ENCODE measurements at regions not wholly inside any gene's neighbourhood (a gene's known extent, or its start where the extent isn't known, plus 50 kb on each side); places are given as distances from the start of the nearest gene placed in this dataset.

DNA sequence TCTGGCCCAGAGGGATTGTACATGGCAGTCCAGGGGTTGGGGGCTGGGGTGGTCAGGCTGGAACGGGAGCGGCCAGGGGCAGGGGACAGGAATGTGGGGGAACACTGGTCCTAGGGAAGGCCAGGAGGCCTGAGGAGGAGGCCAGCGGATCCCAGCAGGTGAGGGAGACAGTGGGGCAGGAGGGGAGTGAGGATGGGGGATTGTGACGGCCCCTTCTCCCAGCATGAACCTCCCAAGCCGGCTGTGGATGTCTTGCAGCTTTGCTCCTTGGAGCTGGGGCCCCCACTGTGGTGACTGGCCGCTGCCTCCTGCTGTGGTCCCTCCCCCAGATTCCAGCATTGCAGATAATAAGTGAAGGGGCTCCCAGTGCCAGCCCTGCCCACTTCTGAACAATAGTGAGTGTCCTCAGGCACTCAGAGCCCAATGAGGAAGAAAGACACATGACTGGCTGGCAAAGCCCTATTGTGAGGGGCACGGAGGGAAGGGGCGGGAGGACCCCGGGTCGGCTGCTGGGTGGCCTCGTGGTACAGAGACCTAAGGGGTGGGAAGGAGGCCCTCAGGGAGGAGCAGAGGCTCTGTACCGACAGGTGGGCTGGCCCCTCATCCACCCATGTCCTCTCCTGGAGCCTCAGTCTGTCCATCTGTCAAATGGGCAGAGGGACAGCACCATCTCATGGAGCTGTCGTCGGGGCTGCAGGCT, 215.0 kb downstream of the KIF26A start:
- H3K27me3 Mint-ChIP-seq = no peaks in the 10 kb centered on the region
- POLR2A ChIA-PET = no interaction called here
- no peaks in the 10 kb centered on the region for H3K36me3 Mint-ChIP-seq (ENCODE audit: low read depth)
- CTCF ChIA-PET = no interaction called here
- H3K9me3 Mint-ChIP-seq = no peaks in the 10 kb centered on the region
- no peak overlapping the region for H3K27ac Mint-ChIP-seq
- DNase-seq = no peak
- H3K4me1 Mint-ChIP-seq = no peaks in the 10 kb centered on the region
- no peak overlapping the region for H3K4me3 Mint-ChIP-seq

- no peak for DNase-seq
- H3K9me3 Mint-ChIP-seq = no peaks in the 10 kb centered on the region
- no peak overlapping the region for H3K4me3 Mint-ChIP-seq
- H3K4me1 Mint-ChIP-seq = no peaks in the 10 kb centered on the region
- H3K27me3 Mint-ChIP-seq = no peaks in the 10 kb centered on the region
- CTCF ChIA-PET = no interaction called here
- POLR2A ChIA-PET = no interaction called here
- H3K36me3 Mint-ChIP-seq (ENCODE audit: low read depth) = no peaks in the 10 kb centered on the region
- H3K27ac Mint-ChIP-seq = no peak overlapping the region
These were observed 215.7 kb downstream of the KIF26A start for GRCh38 chr14:104353921-104354701.

DNA sequence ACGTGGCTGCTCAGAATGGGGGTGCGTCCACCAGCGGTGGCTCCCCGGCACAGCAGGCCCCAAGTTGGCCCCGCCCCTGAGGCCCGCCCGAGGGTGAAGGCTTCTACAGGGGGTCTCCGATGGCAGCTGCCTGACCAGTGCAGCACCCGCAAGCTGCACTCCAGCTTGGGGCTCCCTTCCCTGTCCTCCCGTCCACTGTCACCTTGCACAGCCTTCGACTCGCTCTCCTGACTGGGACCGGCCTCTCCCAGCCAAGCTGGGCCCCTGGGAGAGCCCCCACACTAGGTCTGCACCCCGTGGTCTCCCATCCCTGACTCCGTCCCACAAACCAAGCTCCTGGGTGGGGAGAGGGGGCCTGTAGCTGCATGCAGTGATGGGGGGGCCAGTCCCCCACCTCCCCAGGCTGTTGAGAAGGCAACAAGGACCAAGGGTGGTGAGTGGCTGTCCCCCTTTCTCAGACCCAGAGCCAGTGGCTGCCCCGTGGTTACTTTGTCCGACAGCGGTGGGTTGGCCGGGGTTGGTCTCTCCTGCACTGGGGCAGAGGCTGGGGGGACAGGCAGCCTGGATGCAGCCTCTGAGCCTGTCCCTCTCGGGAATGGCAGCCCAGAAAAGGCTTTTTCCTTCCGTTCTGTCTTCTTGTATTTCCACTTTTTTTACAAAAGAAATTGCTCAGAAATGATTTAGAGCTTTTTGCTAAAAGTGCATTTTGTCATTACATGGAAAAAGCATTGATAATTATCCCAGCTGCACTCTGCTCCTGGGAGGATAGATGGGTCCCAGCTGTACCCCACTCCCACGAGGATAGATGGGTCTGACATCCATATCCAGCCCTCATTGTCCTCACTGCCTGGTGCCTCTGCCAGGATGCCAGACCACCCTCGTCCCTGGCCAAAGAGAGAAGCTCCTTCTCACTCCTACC, 217.0 kb downstream of the KIF26A start:
- Mint-ChIP-seq H3K27me3 (no peaks in the 10 kb centered on the region), H3K27ac (no peak overlapping the region), H3K9me3 (no peaks in the 10 kb centered on the region), H3K4me1 (no peaks in the 10 kb centered on the region), H3K4me3 (no peak overlapping the region), H3K36me3 (ENCODE audit: low read depth) (no peaks in the 10 kb centered on the region)
- ChIA-PET POLR2A (no interaction called here), CTCF (no interaction called here)
- no peak for DNase-seq

DNA sequence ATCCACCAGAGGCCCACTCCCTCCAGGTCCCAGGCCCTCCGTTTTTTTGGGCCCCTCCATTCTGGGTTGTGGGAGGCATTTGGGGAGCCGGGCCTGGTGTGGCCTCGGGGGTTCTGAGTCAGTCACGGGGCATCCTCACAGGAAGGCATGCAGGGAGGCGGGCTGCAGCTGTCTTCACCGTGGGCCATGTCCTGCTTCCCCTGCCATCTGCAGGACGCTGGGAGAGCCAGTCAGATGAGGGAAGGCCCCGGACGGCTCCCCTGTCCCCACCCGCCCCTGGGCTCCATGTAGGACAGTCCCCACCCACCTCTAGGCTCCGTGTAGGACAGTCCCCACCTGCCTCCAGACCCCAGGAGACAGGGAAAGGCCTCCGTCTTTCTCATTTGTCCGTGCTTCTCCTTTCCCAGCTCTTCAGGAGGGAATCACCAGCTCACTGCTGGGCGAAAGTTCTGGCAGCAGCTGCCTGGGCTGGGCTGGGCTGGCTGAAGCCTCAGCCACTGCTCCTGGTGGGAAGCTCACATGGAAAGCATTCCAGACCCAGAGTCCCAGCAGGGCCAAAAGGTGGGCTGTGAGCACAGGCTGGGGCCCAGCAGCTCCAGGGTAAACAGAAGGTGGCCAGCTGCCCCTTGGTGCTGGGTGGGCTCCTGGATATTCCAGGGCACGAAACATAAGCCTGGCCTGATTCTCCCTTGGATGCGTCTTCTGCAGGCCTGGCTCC, 217.8 kb downstream of the KIF26A start:
- Mint-ChIP-seq H3K4me1 (no peaks in the 10 kb centered on the region), H3K27me3 (no peaks in the 10 kb centered on the region), H3K4me3 (no peak overlapping the region), H3K9me3 (no peaks in the 10 kb centered on the region), H3K36me3 (ENCODE audit: low read depth) (no peaks in the 10 kb centered on the region), H3K27ac (no peak overlapping the region)
- ChIA-PET CTCF (no interaction called here), POLR2A (no interaction called here)
- no peak for DNase-seq

GRCh38 chr14:104356738-104357688, 218.6 kb downstream of the KIF26A start:
- no peak overlapping the region for H3K27ac Mint-ChIP-seq
- no peaks in the 10 kb centered on the region for H3K9me3 Mint-ChIP-seq
- no peaks in the 10 kb centered on the region for H3K4me1 Mint-ChIP-seq
- POLR2A ChIA-PET = interaction anchor here (1.4 kb wide), 1 partner anchor 18 kb away, joined by 3 read pairs; no protein-coding TSS in a partner anchor
- H3K27me3 Mint-ChIP-seq = no peaks in the 10 kb centered on the region
- H3K36me3 Mint-ChIP-seq (ENCODE audit: low read depth) = no peaks in the 10 kb centered on the region
- H3K4me3 Mint-ChIP-seq = no peak overlapping the region
- CTCF ChIA-PET = no interaction called here
- DNase-seq = no peak

DNA sequence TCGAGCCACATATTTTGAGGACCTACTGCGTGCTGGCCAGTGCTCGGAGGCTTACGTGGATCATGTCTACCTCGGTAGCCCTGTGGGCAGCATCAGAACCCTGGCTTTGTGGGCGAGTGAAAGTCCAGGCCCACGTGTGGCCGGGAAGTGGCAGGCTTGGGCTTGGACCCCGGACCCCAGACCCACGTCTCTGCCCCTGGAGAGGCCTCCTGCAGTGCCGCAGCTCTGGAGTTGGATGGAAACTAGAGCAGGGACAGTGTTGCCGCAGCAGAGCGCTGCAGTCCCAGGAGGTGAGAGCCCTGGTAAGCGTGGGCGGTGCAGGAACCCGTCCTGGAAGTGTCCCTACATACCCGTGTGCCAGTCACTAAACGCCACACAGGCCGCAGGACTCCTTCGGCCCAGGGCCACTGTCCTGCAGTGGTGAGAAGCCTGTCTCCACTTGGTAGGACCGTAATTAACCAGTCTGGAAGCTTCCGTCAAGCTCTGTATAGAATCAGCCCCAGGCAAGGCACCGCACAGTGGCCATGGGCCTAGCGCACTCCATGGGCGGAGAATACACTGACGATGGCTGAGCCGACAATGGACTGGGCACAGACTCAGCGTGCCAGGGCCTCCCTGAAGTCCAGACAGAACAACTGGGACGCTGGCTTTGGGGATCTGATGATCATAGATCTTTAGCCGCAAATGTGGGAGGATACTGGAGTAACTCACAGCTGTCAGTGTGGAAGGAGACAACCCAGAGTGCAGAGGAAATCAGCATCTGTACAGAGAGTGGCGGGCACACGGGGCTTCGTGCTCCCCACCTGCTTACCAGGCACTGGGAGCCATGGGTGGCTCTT, 219.5 kb downstream of the KIF26A start:
- DNase-seq = no peak
- Mint-ChIP-seq H3K4me1 (no peaks in the 10 kb centered on the region), H3K4me3 (no peak overlapping the region), H3K27ac (no peak overlapping the region), H3K9me3 (no peaks in the 10 kb centered on the region), H3K36me3 (ENCODE audit: low read depth) (no peaks in the 10 kb centered on the region), H3K27me3 (no peaks in the 10 kb centered on the region)
- CTCF ChIA-PET = no interaction called here
- POLR2A ChIA-PET = interaction anchor here (1.4 kb wide), 1 partner anchor 17 kb away, joined by 3 read pairs; no protein-coding TSS in a partner anchor

DNA sequence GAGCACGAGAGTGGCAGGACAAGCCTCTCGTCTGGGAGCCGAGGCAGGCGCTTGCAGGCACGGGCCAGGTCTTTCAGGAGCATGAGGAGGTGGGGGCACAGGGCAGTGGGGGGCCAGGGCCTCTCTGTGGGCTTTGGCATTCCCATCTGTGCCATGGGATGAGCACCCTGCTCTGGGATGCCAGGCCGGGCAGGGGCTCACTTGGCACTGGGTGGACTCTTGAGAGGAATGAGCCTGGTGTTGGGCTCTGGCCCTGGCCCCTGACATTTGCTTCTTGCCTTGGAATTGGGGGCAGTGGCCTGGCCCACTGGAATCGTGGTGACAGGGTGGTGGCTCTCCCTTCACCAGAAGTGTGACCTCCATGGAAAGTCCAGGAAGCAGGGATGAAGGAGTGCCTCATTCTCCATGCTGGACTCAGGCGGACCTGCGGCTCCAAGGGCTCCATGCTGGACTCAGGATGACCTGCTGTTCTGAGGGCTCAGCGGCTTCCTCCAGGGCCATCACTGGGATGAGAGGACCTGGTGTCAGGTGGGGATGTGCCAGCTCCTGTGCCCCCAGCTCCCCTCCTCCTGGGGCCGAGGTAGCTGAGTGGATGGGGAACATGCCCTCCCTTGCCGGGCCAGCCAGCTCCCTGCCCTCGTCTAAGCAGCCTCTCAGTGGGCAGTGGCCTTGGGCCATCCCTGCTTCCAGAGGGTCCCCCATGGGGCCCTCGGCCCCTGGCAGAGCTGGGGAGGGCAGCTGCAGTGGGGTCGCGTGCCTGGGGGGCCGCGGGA, 220.3 kb downstream of the KIF26A start:
- ChIA-PET CTCF (no interaction called here), POLR2A (no interaction called here)
- no peaks in the 10 kb centered on the region for H3K36me3 Mint-ChIP-seq (ENCODE audit: low read depth)
- no peaks in the 10 kb centered on the region for H3K4me1 Mint-ChIP-seq
- no peaks in the 10 kb centered on the region for H3K9me3 Mint-ChIP-seq
- no peak overlapping the region for H3K27ac Mint-ChIP-seq
- H3K4me3 Mint-ChIP-seq = no peak overlapping the region
- H3K27me3 Mint-ChIP-seq = no peaks in the 10 kb centered on the region
- no peak for DNase-seq

DNA sequence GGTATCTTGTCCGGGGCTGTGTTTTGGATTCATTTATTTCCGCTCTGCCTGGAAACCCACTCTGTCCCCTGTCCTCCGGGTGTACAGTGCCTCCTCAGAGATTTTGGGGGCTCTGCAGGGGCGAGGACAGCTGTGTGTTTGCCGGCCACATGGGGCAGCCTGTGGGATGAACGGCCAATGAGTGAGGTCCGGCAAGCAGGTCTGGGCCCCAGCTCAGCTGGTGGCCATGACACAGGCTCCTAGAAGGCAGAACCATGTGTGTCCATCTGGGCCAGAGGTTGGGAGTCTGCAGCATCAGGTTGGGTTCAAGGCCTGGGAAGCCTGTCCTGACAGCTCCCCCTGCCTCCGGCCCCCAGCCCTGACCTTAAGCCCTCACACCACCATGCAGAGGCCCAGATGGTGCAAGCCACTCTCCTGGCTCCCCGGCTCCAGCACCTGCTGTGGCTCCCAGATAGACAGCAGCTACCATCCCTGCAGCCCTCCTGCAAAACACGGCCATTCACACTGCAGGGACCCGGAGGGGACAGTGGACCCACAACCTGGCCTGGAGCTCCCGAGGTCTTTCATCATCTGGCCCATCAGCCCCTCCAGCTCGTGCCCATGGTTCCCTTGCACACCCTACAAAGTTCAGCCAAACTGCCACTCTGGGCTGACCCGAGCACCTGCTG, 220.1 kb upstream of the C14orf180 start:
- Mint-ChIP-seq H3K36me3 (ENCODE audit: low read depth) (no peaks in the 10 kb centered on the region), H3K4me1 (no peaks in the 10 kb centered on the region), H3K27me3 (no peaks in the 10 kb centered on the region), H3K27ac (no peak overlapping the region), H3K9me3 (no peaks in the 10 kb centered on the region), H3K4me3 (no peak overlapping the region)
- DNase-seq = no peak
- CTCF ChIA-PET = no interaction called here
- POLR2A ChIA-PET = no interaction called here

DNA sequence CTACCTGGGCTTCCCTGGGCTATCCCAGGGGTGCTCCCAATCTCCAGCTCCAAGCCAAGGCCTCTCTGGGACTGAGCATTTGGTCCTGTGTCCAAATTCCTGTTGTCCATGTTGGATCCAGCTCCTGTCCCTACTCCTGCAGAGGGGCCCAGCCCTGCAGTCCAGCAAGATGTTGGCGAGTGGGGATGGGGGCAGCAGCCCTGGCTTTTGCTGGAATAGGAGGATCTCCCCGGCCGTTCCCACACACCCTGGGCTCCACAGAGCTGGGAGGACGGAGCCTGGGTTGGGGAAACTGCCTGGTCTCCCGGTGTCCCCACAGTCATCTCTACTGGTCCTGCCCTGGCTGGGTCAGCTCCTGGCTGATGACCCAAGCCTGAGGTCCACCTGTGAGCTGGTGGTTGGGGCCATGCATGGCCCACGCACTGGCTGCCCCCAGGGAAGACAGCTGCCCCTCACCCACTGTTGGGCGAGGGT, 219.6 kb upstream of the C14orf180 start:
- no peak for DNase-seq
- CTCF ChIA-PET = no interaction called here
- H3K4me3 Mint-ChIP-seq = no peak overlapping the region
- POLR2A ChIA-PET = no interaction called here
- H3K36me3 Mint-ChIP-seq (ENCODE audit: low read depth) = no peaks in the 10 kb centered on the region
- H3K27ac Mint-ChIP-seq = no peak overlapping the region
- no peaks in the 10 kb centered on the region for H3K9me3 Mint-ChIP-seq
- H3K4me1 Mint-ChIP-seq = no peaks in the 10 kb centered on the region
- H3K27me3 Mint-ChIP-seq = no peaks in the 10 kb centered on the region

DNA sequence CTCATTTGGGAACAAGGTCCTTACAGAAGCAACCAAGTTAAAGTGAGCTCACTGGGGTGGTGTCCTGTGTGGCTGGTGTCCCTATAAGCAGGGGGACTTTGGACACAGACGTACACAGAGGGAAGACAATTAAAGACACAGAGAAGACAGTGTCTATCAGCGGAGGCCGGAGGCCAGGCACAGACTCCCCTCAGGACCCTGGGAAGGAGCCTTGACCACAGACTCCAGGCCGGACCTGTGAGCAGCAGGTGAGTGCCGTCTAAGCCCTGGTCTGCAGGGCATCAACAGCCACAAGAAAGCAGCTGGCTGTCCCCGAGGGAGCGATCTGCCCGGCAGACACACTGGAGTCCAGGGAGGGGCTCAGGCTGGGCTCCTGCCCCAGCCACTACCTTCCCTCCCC, 219.1 kb upstream of the C14orf180 start:
- Mint-ChIP-seq H3K4me3 (no peak overlapping the region), H3K36me3 (ENCODE audit: low read depth) (no peaks in the 10 kb centered on the region), H3K9me3 (no peaks in the 10 kb centered on the region), H3K4me1 (no peaks in the 10 kb centered on the region), H3K27me3 (no peaks in the 10 kb centered on the region), H3K27ac (no peak overlapping the region)
- POLR2A ChIA-PET = no interaction called here
- CTCF ChIA-PET = no interaction called here
- DNase-seq = no peak

All from activated CD4-positive, alpha-beta memory T cell treated with anti-CD3 and anti-CD28 coated beads, Interleukin-2, amount 10 ng/mL, durations not matched to agents 7 days and 5 days (primary cell).